ENCODE measurements at regions not wholly inside any gene's neighbourhood (a gene's known extent, or its start where the extent isn't known, plus 50 kb on each side); places are given as distances from the start of the nearest gene placed in this dataset.

DNA sequence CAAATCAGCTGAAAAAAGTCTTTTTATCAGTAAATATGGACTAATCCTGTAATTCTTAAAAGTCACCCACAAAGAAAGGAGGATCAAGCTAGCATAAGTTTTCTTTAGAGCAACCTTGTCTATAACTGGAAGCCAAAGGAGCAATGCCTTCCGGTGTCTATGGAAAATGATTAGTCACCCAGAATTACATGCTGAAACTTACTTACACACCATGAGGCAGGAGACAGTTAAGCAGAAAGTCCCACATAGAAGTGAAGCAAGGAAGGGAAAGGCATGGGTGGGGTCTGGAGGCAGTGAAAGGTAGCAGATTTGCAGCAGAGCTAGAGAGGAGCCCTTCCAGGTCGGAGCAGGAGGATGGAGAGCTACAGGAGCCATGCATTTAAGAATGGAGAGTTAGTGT is 153.7 kb upstream of the RIPOR2 start (continued):
- TF ChIP-seq, protein P1, sequence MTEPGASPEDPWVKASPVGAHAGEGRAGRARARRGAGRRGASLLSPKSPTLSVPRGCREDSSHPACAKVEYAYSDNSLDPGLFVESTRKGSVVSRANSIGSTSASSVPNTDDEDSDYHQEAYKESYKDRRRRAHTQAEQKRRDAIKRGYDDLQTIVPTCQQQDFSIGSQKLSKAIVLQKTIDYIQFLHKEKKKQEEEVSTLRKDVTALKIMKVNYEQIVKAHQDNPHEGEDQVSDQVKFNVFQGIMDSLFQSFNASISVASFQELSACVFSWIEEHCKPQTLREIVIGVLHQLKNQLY (CRISPR knock-in tag; IDR thresholded peaks at IDR 0.05), result no peak
- TF ChIP-seq, protein P2, sequence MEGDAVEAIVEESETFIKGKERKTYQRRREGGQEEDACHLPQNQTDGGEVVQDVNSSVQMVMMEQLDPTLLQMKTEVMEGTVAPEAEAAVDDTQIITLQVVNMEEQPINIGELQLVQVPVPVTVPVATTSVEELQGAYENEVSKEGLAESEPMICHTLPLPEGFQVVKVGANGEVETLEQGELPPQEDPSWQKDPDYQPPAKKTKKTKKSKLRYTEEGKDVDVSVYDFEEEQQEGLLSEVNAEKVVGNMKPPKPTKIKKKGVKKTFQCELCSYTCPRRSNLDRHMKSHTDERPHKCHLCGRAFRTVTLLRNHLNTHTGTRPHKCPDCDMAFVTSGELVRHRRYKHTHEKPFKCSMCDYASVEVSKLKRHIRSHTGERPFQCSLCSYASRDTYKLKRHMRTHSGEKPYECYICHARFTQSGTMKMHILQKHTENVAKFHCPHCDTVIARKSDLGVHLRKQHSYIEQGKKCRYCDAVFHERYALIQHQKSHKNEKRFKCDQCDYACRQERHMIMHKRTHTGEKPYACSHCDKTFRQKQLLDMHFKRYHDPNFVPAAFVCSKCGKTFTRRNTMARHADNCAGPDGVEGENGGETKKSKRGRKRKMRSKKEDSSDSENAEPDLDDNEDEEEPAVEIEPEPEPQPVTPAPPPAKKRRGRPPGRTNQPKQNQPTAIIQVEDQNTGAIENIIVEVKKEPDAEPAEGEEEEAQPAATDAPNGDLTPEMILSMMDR (IDR thresholded peaks at IDR 0.05), result no peak
- TF ChIP-seq, protein P3, sequence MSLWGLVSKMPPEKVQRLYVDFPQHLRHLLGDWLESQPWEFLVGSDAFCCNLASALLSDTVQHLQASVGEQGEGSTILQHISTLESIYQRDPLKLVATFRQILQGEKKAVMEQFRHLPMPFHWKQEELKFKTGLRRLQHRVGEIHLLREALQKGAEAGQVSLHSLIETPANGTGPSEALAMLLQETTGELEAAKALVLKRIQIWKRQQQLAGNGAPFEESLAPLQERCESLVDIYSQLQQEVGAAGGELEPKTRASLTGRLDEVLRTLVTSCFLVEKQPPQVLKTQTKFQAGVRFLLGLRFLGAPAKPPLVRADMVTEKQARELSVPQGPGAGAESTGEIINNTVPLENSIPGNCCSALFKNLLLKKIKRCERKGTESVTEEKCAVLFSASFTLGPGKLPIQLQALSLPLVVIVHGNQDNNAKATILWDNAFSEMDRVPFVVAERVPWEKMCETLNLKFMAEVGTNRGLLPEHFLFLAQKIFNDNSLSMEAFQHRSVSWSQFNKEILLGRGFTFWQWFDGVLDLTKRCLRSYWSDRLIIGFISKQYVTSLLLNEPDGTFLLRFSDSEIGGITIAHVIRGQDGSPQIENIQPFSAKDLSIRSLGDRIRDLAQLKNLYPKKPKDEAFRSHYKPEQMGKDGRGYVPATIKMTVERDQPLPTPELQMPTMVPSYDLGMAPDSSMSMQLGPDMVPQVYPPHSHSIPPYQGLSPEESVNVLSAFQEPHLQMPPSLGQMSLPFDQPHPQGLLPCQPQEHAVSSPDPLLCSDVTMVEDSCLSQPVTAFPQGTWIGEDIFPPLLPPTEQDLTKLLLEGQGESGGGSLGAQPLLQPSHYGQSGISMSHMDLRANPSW (CRISPR knock-in tag; conservative IDR thresholded peaks at IDR 0.05; ENCODE audit: low read depth), result no peak
- TF ChIP-seq ZNF396 (CRISPR knock-in tag; IDR thresholded peaks at IDR 0.05; ENCODE audit: borderline replicate concordance) (no peak), JAZF1 (CRISPR knock-in tag; IDR thresholded peaks at IDR 0.05) (no peak), HMGA2 (CRISPR knock-in tag; IDR thresholded peaks at IDR 0.05) (no peak), NFE2L1 (CRISPR knock-in tag; IDR thresholded peaks at IDR 0.05) (no peak), ZNF121 (CRISPR knock-in tag; IDR thresholded peaks at IDR 0.05) (no peak), NR3C1 (CRISPR knock-in tag; conservative IDR thresholded peaks at IDR 0.05; ENCODE audit: low read depth) (no peak), TEAD1 (CRISPR knock-in tag; IDR thresholded peaks at IDR 0.05) (no peak)

DNA sequence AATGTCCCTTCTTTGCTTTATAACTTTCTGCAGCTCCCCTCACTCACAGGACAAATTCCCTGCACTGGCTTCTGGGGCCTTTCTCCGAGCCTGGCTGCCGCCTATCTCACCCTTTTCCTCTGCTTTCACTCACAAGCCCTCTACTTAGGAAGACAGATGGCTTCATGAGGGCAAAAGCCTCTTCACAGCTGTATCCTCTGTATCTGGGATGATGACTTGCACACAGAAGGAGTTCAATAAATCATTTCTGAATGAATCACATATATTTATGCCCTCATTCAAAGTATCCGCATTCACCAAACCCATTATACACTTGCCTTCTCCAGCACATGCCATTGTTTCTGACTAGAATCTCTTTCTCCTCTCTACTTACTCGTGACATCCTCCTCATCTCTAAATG is 159.0 kb upstream of the RIPOR2 start:
- ChIA-PET POLR2A (no interaction called here), CTCF (interaction anchor here (1.2 kb wide), 1 partner anchor 624 kb away, joined by 3 read pairs; no protein-coding TSS in a partner anchor)
- Mint-ChIP-seq H3K4me3 (no peak overlapping the region), H3K4me1 (no peaks in the 10 kb centered on the region), H3K36me3 (no peaks in the 10 kb centered on the region), H3K27me3 (ENCODE audit: low read depth) (no peaks in the 10 kb centered on the region), H3K9me3 (no peaks in the 10 kb centered on the region), H3K27ac (no peak overlapping the region)
- DNase-seq (ENCODE audit: low spot score) (no peak), ATAC-seq (no peak)
- TF ChIP-seq SOX15 (CRISPR knock-in tag; IDR thresholded peaks at IDR 0.05) (no peak), FOXK1 (CRISPR knock-in tag; IDR thresholded peaks at IDR 0.05) (no peak), FOXP1 (CRISPR knock-in tag; IDR thresholded peaks at IDR 0.05; ENCODE audit: borderline replicate concordance) (no peak), GRHL2 (CRISPR knock-in tag; IDR thresholded peaks at IDR 0.05; ENCODE audit: insufficient replicate concordance, severe bottlenecking) (no peak), NR3C1 (CRISPR knock-in tag; conservative IDR thresholded peaks at IDR 0.05; ENCODE audit: low read depth) (no peak), GTF2I (CRISPR knock-in tag; conservative IDR thresholded peaks at IDR 0.05) (no peak), MYBL2 (CRISPR knock-in tag; IDR thresholded peaks at IDR 0.05) (no peak), TP53 (CRISPR knock-in tag; IDR thresholded peaks at IDR 0.05) (no peak), GABPB1 (CRISPR knock-in tag; IDR thresholded peaks at IDR 0.05) (no peak), KAT7 (CRISPR knock-in tag; IDR thresholded peaks at IDR 0.05; ENCODE audit: borderline replicate concordance) (no peak)
- TF ChIP-seq, protein P3 (CRISPR knock-in tag; conservative IDR thresholded peaks at IDR 0.05; ENCODE audit: low read depth), result no peak
- TF ChIP-seq, protein P4, sequence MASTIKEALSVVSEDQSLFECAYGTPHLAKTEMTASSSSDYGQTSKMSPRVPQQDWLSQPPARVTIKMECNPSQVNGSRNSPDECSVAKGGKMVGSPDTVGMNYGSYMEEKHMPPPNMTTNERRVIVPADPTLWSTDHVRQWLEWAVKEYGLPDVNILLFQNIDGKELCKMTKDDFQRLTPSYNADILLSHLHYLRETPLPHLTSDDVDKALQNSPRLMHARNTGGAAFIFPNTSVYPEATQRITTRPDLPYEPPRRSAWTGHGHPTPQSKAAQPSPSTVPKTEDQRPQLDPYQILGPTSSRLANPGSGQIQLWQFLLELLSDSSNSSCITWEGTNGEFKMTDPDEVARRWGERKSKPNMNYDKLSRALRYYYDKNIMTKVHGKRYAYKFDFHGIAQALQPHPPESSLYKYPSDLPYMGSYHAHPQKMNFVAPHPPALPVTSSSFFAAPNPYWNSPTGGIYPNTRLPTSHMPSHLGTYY (CRISPR knock-in tag; IDR thresholded peaks at IDR 0.05), result no peak
- TF ChIP-seq, protein P5, sequence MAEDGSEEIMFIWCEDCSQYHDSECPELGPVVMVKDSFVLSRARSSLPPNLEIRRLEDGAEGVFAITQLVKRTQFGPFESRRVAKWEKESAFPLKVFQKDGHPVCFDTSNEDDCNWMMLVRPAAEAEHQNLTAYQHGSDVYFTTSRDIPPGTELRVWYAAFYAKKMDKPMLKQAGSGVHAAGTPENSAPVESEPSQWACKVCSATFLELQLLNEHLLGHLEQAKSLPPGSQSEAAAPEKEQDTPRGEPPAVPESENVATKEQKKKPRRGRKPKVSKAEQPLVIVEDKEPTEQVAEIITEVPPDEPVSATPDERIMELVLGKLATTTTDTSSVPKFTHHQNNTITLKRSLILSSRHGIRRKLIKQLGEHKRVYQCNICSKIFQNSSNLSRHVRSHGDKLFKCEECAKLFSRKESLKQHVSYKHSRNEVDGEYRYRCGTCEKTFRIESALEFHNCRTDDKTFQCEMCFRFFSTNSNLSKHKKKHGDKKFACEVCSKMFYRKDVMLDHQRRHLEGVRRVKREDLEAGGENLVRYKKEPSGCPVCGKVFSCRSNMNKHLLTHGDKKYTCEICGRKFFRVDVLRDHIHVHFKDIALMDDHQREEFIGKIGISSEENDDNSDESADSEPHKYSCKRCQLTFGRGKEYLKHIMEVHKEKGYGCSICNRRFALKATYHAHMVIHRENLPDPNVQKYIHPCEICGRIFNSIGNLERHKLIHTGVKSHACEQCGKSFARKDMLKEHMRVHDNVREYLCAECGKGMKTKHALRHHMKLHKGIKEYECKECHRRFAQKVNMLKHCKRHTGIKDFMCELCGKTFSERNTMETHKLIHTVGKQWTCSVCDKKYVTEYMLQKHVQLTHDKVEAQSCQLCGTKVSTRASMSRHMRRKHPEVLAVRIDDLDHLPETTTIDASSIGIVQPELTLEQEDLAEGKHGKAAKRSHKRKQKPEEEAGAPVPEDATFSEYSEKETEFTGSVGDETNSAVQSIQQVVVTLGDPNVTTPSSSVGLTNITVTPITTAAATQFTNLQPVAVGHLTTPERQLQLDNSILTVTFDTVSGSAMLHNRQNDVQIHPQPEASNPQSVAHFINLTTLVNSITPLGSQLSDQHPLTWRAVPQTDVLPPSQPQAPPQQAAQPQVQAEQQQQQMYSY (CRISPR knock-in tag; IDR thresholded peaks at IDR 0.05), result no peak
- TF ChIP-seq, protein P6, sequence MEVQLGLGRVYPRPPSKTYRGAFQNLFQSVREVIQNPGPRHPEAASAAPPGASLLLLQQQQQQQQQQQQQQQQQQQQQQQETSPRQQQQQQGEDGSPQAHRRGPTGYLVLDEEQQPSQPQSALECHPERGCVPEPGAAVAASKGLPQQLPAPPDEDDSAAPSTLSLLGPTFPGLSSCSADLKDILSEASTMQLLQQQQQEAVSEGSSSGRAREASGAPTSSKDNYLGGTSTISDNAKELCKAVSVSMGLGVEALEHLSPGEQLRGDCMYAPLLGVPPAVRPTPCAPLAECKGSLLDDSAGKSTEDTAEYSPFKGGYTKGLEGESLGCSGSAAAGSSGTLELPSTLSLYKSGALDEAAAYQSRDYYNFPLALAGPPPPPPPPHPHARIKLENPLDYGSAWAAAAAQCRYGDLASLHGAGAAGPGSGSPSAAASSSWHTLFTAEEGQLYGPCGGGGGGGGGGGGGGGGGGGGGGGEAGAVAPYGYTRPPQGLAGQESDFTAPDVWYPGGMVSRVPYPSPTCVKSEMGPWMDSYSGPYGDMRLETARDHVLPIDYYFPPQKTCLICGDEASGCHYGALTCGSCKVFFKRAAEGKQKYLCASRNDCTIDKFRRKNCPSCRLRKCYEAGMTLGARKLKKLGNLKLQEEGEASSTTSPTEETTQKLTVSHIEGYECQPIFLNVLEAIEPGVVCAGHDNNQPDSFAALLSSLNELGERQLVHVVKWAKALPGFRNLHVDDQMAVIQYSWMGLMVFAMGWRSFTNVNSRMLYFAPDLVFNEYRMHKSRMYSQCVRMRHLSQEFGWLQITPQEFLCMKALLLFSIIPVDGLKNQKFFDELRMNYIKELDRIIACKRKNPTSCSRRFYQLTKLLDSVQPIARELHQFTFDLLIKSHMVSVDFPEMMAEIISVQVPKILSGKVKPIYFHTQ (CRISPR knock-in tag; IDR thresholded peaks at IDR 0.05), result no peak

All from WTC11 (cell line).